ENCODE measurements at regions not wholly inside any gene's neighbourhood (a gene's known extent, or its start where the extent isn't known, plus 50 kb on each side); places are given as distances from the start of the nearest gene placed in this dataset.

GRCh38 chr11:103690356-103690755 lies 346.1 kb upstream of the DDI1 start:
- H2AFZ ChIP-seq: no peak overlapping the region
- no peak for DNase-seq (ENCODE audit: low spot score)
- 53% methylated on average over 1 of the region's 1 CpG for WGBS (ENCODE audit: low lambda C conversion rate, missing lambda C conversion rate)
- H3K4me2 ChIP-seq: no peak overlapping the region
- H3K9me2 ChIP-seq (replicated peaks; ENCODE audit: insufficient read depth): no peaks in the 10 kb centered on the region
- no peaks in the 10 kb centered on the region for H4K20me1 ChIP-seq (ENCODE audit: insufficient read depth, poor library complexity, severe bottlenecking)
- no peaks in the 10 kb centered on the region for H3K4me1 ChIP-seq (ENCODE audit: insufficient read depth)
- H3K27ac ChIP-seq: no peak overlapping the region
- H3K27me3 ChIP-seq: no peaks in the 10 kb centered on the region
- no peak overlapping the region for H3K4me3 ChIP-seq
- TF ChIP-seq, protein P1, sequence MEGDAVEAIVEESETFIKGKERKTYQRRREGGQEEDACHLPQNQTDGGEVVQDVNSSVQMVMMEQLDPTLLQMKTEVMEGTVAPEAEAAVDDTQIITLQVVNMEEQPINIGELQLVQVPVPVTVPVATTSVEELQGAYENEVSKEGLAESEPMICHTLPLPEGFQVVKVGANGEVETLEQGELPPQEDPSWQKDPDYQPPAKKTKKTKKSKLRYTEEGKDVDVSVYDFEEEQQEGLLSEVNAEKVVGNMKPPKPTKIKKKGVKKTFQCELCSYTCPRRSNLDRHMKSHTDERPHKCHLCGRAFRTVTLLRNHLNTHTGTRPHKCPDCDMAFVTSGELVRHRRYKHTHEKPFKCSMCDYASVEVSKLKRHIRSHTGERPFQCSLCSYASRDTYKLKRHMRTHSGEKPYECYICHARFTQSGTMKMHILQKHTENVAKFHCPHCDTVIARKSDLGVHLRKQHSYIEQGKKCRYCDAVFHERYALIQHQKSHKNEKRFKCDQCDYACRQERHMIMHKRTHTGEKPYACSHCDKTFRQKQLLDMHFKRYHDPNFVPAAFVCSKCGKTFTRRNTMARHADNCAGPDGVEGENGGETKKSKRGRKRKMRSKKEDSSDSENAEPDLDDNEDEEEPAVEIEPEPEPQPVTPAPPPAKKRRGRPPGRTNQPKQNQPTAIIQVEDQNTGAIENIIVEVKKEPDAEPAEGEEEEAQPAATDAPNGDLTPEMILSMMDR (IDR thresholded peaks at IDR 0.05; ENCODE audit: poor library complexity): no peak
- no peak for TF ChIP-seq EZH2phosphoT487 (IDR thresholded peaks at IDR 0.05; ENCODE audit: low read depth, severe bottlenecking, unreplicated experiment)
- no peak for TF ChIP-seq EZH2 (IDR thresholded peaks at IDR 0.05; ENCODE audit: borderline replicate concordance)
- H3K79me2 ChIP-seq: no peaks in the 10 kb centered on the region
- no peaks in the 10 kb centered on the region for H3K9me3 ChIP-seq (ENCODE audit: low read depth)
- no peaks in the 10 kb centered on the region for H3K36me3 ChIP-seq (replicated peaks; ENCODE audit: insufficient read depth, low read depth)

GRCh38 chr11:103696123-103696522 lies 340.3 kb upstream of the DDI1 start:
- no peak for DNase-seq (ENCODE audit: low spot score)
- Histone ChIP-seq H3K36me3 (replicated peaks; ENCODE audit: insufficient read depth, low read depth) (no peaks in the 10 kb centered on the region), H3K4me2 (no peak overlapping the region), H4K20me1 (ENCODE audit: insufficient read depth, poor library complexity, severe bottlenecking) (no peaks in the 10 kb centered on the region), H3K4me1 (ENCODE audit: insufficient read depth) (no peaks in the 10 kb centered on the region), H3K79me2 (no peaks in the 10 kb centered on the region), H2AFZ (no peak overlapping the region), H3K27ac (no peak overlapping the region), H3K9me2 (replicated peaks; ENCODE audit: insufficient read depth) (no peaks in the 10 kb centered on the region), H3K27me3 (no peaks in the 10 kb centered on the region), H3K9me3 (ENCODE audit: low read depth) (no peaks in the 10 kb centered on the region), H3K4me3 (no peak overlapping the region)
- TF ChIP-seq, protein P1 (IDR thresholded peaks at IDR 0.05; ENCODE audit: poor library complexity): no peak
- TF ChIP-seq EZH2 (IDR thresholded peaks at IDR 0.05; ENCODE audit: borderline replicate concordance): no peak
- no peak for TF ChIP-seq EZH2phosphoT487 (IDR thresholded peaks at IDR 0.05; ENCODE audit: low read depth, severe bottlenecking, unreplicated experiment)

DNA sequence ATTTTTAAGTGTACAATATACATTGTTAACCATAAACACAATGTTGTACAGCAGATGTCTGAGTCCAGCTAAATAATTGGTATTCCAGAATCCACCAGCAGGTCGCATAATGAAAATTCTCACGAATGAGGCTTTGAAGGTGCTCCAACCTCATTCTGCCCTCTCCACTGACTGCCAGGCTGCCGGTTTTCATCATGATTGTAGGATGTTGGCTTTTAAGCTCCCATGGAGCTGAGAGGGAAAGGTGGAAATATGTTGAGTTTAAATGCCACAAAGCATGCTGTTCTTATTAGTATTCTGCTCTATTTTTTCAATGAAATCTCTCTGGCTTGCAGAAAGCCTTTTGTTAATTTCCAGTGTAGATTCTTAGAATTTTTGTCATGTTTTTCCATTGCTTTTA lies 337.2 kb upstream of the DDI1 start:
- Histone ChIP-seq H3K36me3 (replicated peaks; ENCODE audit: insufficient read depth, low read depth) (no peaks in the 10 kb centered on the region), H3K9me2 (replicated peaks; ENCODE audit: insufficient read depth) (no peaks in the 10 kb centered on the region), H4K20me1 (ENCODE audit: insufficient read depth, poor library complexity, severe bottlenecking) (no peaks in the 10 kb centered on the region), H3K4me3 (no peak overlapping the region), H3K9me3 (ENCODE audit: low read depth) (no peaks in the 10 kb centered on the region), H3K79me2 (no peaks in the 10 kb centered on the region), H3K4me2 (no peak overlapping the region), H2AFZ (no peak overlapping the region), H3K27me3 (no peaks in the 10 kb centered on the region), H3K27ac (no peak overlapping the region), H3K4me1 (ENCODE audit: insufficient read depth) (no peaks in the 10 kb centered on the region)
- DNase-seq (ENCODE audit: low spot score): no peak
- TF ChIP-seq, protein P1 (IDR thresholded peaks at IDR 0.05; ENCODE audit: poor library complexity): no peak
- TF ChIP-seq EZH2phosphoT487 (IDR thresholded peaks at IDR 0.05; ENCODE audit: low read depth, severe bottlenecking, unreplicated experiment) (no peak), EZH2 (IDR thresholded peaks at IDR 0.05; ENCODE audit: borderline replicate concordance) (no peak)
- WGBS (ENCODE audit: low lambda C conversion rate, missing lambda C conversion rate): 81% methylated on average over 3 of the region's 3 CpGs

DNA sequence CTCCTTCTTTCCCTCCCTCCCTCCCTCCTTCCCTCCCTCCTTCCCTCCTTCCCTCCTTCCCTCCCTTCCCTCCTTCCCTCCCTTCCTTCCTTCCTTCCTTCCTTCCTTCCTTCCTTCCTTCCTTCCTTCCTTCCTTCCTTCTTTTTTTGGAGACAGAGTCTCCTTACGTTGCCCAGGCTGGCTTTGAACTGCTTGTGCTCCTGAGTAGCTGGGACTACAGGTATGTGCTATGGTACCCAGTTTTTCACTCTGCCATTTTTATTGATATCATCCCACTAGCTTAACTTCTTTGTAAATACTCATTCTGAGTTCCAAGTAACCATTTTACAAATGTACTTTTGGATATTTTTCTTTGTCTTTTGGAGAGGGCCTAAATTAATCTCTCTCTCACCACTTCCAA lies 336.8 kb upstream of the DDI1 start:
- Histone ChIP-seq H3K79me2 (no peaks in the 10 kb centered on the region), H3K4me3 (no peak overlapping the region), H4K20me1 (ENCODE audit: insufficient read depth, poor library complexity, severe bottlenecking) (no peaks in the 10 kb centered on the region), H3K4me1 (ENCODE audit: insufficient read depth) (no peaks in the 10 kb centered on the region), H2AFZ (no peak overlapping the region), H3K4me2 (no peak overlapping the region), H3K27ac (no peak overlapping the region), H3K27me3 (no peaks in the 10 kb centered on the region), H3K9me3 (ENCODE audit: low read depth) (no peaks in the 10 kb centered on the region), H3K9me2 (replicated peaks; ENCODE audit: insufficient read depth) (no peaks in the 10 kb centered on the region), H3K36me3 (replicated peaks; ENCODE audit: insufficient read depth, low read depth) (no peaks in the 10 kb centered on the region)
- DNase-seq (ENCODE audit: low spot score): no peak
- TF ChIP-seq EZH2phosphoT487 (IDR thresholded peaks at IDR 0.05; ENCODE audit: low read depth, severe bottlenecking, unreplicated experiment): no peak
- TF ChIP-seq EZH2 (IDR thresholded peaks at IDR 0.05; ENCODE audit: borderline replicate concordance): no peak
- TF ChIP-seq, protein P1 (IDR thresholded peaks at IDR 0.05; ENCODE audit: poor library complexity): no peak
- WGBS (ENCODE audit: low lambda C conversion rate, missing lambda C conversion rate): 83% methylated on average over 1 of the region's 1 CpG
